NB4 (cell line): ENCODE measurements at regions not wholly inside any gene's neighbourhood (a gene's known extent, or its start where the extent isn't known, plus 50 kb on each side); places are given as distances from the start of the nearest gene placed in this dataset.

Source experiments
- POLR2A ChIP-seq: IDR thresholded peaks from 2 replicates; pipeline ENCODE4 v1.6.1; 2011; ENCODE audit warnings: mild to moderate bottlenecking; ENCODE audit not compliant: insufficient read length; ENCODE audit errors: extremely low read depth
- TF ChIP-seq, protein P1 (sequence below): IDR thresholded peaks from one replicate; pipeline ENCODE4 v1.5.1; 2012; ENCODE audit warnings: low read depth, low read length

DNA sequence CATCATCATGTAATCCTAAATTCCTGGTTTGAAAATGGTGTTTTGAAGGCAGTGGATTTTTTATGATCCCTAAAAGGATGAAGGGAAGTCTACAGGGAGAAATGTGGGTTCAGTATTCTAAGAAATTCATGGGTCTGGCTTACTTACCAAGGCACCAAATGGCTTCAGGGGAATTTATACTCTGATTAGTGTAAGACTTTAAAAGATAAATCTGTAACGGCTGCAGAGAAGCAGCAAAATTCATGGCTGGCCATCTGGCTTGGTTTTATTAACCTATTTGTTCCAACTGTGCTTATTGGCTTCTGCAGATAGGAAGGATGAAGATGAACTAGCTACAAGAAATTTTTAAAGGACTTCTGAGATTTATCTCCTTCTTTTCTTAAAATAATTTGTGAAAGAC, 222.8 kb downstream of the TENT4A start:
- TF ChIP-seq POLR2A: no peak
- TF ChIP-seq, protein P1, sequence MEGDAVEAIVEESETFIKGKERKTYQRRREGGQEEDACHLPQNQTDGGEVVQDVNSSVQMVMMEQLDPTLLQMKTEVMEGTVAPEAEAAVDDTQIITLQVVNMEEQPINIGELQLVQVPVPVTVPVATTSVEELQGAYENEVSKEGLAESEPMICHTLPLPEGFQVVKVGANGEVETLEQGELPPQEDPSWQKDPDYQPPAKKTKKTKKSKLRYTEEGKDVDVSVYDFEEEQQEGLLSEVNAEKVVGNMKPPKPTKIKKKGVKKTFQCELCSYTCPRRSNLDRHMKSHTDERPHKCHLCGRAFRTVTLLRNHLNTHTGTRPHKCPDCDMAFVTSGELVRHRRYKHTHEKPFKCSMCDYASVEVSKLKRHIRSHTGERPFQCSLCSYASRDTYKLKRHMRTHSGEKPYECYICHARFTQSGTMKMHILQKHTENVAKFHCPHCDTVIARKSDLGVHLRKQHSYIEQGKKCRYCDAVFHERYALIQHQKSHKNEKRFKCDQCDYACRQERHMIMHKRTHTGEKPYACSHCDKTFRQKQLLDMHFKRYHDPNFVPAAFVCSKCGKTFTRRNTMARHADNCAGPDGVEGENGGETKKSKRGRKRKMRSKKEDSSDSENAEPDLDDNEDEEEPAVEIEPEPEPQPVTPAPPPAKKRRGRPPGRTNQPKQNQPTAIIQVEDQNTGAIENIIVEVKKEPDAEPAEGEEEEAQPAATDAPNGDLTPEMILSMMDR: no peak
